Activated CD8-positive, alpha-beta memory T cell treated with anti-CD3 and anti-CD28 coated beads, Interleukin-2, amount 10 ng/mL, durations not matched to agents 7 days and 5 days (primary cell): ENCODE measurements at regions not wholly inside any gene's neighbourhood (a gene's known extent, or its start where the extent isn't known, plus 50 kb on each side); places are given as distances from the start of the nearest gene placed in this dataset.

ENCODE experiments used
- ATAC-seq: fragments of 150-1000 bp; cut with Tn5 transposase; one replicate; pipeline ENCODE4 v1.10.0; 2021; ENCODE audit warnings: moderate library complexity
- CTCF ChIA-PET: fragments of 350-600 bp; sonication (Branson Sonifier 250); formaldehyde crosslinking; loops from one replicate; lab custom pipeline; 2021; ENCODE audit warnings: antibody characterized with exemption; lab: Charles Lee
- DNase-seq: peaks from one replicate; pipeline ENCODE4 v3.0.0-alpha.2; 2020
- H3K27ac Mint-ChIP-seq: one replicate; pipeline ENCODE4 v1.8.0; 2021; ENCODE audit warnings: mild to moderate bottlenecking, mixed read lengths
- H3K27me3 Mint-ChIP-seq: one replicate; pipeline ENCODE4 v1.8.0; 2021; ENCODE audit warnings: mixed read lengths
- H3K36me3 Mint-ChIP-seq: one replicate; pipeline ENCODE4 v1.8.0; 2021; ENCODE audit warnings: mild to moderate bottlenecking, mixed read lengths
- H3K4me1 Mint-ChIP-seq: one replicate; pipeline ENCODE4 v1.8.0; 2021; ENCODE audit warnings: mixed read lengths
- H3K4me3 Mint-ChIP-seq: one replicate; pipeline ENCODE4 v1.8.0; 2021; ENCODE audit warnings: mild to moderate bottlenecking, moderate library complexity, mixed read lengths
- H3K9me3 Mint-ChIP-seq: one replicate; pipeline ENCODE4 v1.8.0; 2022; ENCODE audit warnings: low read depth, mixed read lengths

DNA sequence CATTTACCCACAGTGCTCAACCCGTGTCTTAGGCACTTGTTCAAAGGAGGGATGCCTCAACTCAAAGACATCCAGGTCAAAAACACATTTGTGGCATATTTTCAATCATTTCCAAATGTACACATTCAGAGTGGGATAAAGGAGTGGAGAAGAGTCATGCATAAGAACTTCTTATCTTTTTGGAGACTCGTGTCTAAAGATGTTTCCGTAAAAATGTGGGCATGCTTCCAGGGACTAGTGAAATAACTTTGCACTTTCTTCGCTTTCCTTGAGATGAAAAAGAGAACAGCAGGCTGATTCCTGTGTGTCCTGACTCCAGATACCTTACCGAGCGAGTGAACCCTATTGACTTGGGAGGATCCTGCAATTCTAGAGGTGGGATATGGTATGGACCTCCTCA lies 256.6 kb upstream of the KCNJ16 start:
- CTCF ChIA-PET: no interaction called here
- DNase-seq (no peak), ATAC-seq (no peak)
- Mint-ChIP-seq H3K4me3 (no peak overlapping the region), H3K36me3 (no peaks in the 10 kb centered on the region), H3K4me1 (no peaks in the 10 kb centered on the region), H3K27ac (no peak overlapping the region), H3K9me3 (peaks cover 5% of the 10 kb centered on the region), H3K27me3 (no peaks in the 10 kb centered on the region)

DNA sequence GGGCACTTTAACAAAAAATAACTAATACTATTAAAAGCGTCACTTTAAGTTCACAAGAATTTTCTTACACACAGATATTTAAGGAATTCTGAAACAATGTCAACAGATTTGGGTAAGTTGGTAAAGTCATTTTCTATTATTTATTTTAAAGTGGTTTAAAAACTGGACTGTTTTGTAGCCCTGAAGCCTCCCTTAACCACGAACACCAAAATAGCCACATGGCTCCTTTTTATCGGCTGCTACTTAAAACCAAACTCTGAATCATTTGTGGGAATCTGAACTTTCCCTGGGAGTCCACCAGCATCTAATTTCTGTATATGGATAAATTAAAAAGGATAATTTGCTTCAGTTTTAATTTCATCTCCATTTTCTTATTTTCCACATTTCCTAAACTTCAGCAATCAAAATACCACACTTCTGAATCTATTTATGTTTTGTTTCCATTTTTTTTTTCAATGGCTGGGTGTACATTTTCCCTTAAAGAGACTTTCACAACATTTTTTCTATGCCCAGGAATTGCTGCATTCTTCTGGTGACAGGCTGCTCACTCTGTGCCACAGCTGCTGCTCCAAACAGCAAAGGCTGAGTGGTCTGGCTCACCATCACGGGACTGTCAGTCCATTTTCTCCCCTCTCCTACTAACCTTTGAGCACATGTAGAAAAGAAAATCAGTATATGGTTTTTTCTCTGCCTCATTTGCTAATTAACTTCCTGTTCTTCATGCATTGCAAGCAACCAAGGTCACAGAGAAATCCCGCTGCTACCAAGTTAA lies 255.5 kb upstream of the KCNJ16 start:
- CTCF ChIA-PET: no interaction called here
- Mint-ChIP-seq H3K36me3 (no peaks in the 10 kb centered on the region), H3K9me3 (peaks cover 5% of the 10 kb centered on the region), H3K4me1 (no peaks in the 10 kb centered on the region), H3K27me3 (no peaks in the 10 kb centered on the region), H3K27ac (no peak overlapping the region), H3K4me3 (no peak overlapping the region)
- no peak for ATAC-seq
- no peak for DNase-seq

DNA sequence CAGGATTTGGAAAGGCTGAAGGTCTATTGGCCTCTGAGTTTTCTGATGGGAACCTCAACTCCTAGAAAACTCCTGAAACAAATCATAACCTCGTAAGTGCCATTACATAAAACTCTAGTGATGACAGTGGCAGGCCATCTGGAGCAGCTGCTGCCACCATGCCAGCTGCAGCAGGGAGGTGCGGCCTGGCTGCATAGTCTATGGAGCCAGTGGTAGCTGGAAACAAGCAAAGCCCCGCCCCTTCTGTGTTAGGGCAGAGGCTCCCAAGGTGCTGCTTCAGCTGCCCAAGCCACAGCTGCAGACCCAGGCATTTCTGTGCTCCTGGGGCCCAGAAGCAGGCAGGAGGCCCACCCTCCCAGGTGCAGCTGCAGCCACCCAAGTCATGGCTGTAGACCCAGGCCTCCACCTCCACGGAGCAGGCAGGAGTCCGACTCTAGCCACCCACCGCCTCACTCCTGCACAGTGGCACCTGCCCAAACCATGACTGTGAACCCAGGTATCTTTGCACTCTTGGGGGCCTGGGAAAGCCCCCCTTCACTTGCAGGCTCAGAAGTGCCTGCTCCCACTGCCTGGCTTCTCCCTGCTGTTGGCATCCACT lies 254.1 kb upstream of the KCNJ16 start:
- Mint-ChIP-seq H3K36me3 (no peaks in the 10 kb centered on the region), H3K27ac (no peak overlapping the region), H3K4me3 (no peak overlapping the region), H3K27me3 (no peaks in the 10 kb centered on the region), H3K4me1 (no peaks in the 10 kb centered on the region), H3K9me3 (peaks cover 2% of the 10 kb centered on the region)
- DNase-seq (no peak), ATAC-seq (no peak)
- CTCF ChIA-PET: no interaction called here

- Mint-ChIP-seq H3K27me3 (no peaks in the 10 kb centered on the region), H3K9me3 (peaks cover 2% of the 10 kb centered on the region), H3K4me3 (no peak overlapping the region), H3K36me3 (no peaks in the 10 kb centered on the region), H3K4me1 (no peaks in the 10 kb centered on the region), H3K27ac (no peak overlapping the region)
- DNase-seq (no peak), ATAC-seq (no peak)
- CTCF ChIA-PET: no interaction called here
These were observed 252.6 kb upstream of the KCNJ16 start for GRCh38 chr17:69822314-69822875.

DNA sequence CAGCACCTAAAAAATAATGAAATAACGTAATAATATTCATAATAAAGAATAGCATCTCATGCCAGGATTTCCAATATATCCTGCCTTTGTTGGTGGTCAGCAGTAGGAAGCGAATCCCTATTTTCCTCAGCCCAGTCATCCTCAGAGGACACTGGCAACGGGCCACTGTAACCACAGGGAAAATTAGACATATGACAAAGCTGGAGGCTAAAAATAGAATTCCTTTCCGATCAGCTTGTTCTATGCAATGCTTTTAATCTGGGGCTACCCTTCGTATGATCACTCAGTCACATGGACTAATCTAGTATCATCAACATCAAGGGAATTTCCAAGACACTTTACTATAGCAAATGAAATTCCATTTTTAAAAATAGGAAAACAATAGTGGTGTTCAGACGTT lies 246.9 kb upstream of the KCNJ16 start:
- ATAC-seq: no peak
- no peak overlapping the region for H3K4me3 Mint-ChIP-seq

GRCh38 chr17:69834494-69834893 lies 240.5 kb upstream of the KCNJ16 start:
- H3K4me1 Mint-ChIP-seq: no peaks in the 10 kb centered on the region
- ATAC-seq (no peak), DNase-seq (no peak)
- peaks cover 6% of the 10 kb centered on the region for H3K9me3 Mint-ChIP-seq
- CTCF ChIA-PET: no interaction called here
- H3K27me3 Mint-ChIP-seq: no peaks in the 10 kb centered on the region
- no peak overlapping the region for H3K4me3 Mint-ChIP-seq
- no peak overlapping the region for H3K27ac Mint-ChIP-seq
- H3K36me3 Mint-ChIP-seq: no peaks in the 10 kb centered on the region

More for the DNA sequence above, 246.9 kb upstream of the KCNJ16 start:
- no peak for DNase-seq
- H3K9me3 Mint-ChIP-seq: peaks cover 2% of the 10 kb centered on the region
- H3K27me3 Mint-ChIP-seq: no peaks in the 10 kb centered on the region
- no peak overlapping the region for H3K27ac Mint-ChIP-seq
- no peaks in the 10 kb centered on the region for H3K4me1 Mint-ChIP-seq
- H3K36me3 Mint-ChIP-seq: no peaks in the 10 kb centered on the region
- CTCF ChIA-PET: no interaction called here

- peaks cover 3% of the 10 kb centered on the region for H3K9me3 Mint-ChIP-seq
- CTCF ChIA-PET: no interaction called here
These were observed 223.3 kb upstream of the KCNJ16 start for GRCh38 chr17:69851736-69852135.

GRCh38 chr17:69853541-69854224 lies 221.3 kb upstream of the KCNJ16 start:
- no peak overlapping the region for H3K4me3 Mint-ChIP-seq
- CTCF ChIA-PET: no interaction called here
- peaks cover 1% of the 10 kb centered on the region for H3K36me3 Mint-ChIP-seq
- DNase-seq (no peak), ATAC-seq (no peak)
- peaks cover 4% of the 10 kb centered on the region for H3K9me3 Mint-ChIP-seq
- H3K27ac Mint-ChIP-seq: no peak overlapping the region
- H3K4me1 Mint-ChIP-seq: no peaks in the 10 kb centered on the region
- no peaks in the 10 kb centered on the region for H3K27me3 Mint-ChIP-seq

More at GRCh38 chr17:69851736-69852135, 223.3 kb upstream of the KCNJ16 start:
- no peak for DNase-seq
- Mint-ChIP-seq H3K36me3 (no peaks in the 10 kb centered on the region), H3K27me3 (no peaks in the 10 kb centered on the region), H3K27ac (no peak overlapping the region), H3K4me1 (no peaks in the 10 kb centered on the region), H3K4me3 (no peak overlapping the region)
- no peak for ATAC-seq

DNA sequence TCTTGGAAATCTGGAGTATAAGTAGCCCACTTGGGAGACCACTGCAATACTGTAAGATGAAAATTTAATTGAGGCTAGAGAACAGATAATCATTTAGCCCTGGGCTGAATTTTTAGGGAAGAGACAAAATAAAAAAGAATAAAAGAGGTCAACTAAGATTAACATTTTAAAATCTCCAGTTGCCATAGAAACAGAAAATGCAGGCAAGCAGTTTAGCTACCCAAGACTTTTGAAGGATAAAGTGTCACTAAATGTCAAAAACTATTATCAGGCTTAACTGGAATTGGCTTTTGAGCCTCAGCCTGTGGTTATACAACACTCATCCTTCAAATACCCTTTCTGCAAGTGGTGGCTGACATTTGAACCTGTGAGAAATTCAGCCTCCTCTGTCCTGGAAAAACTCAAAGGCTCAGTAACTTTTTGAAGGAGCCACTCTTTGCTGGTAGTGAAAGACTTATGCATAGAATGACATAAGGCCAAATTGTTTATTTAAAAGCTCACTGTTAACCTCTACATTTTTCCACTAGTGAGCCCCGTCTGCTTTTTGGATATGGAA lies 220.7 kb upstream of the KCNJ16 start:
- Mint-ChIP-seq H3K27me3 (no peaks in the 10 kb centered on the region), H3K4me3 (no peak overlapping the region), H3K27ac (no peak overlapping the region), H3K36me3 (peaks cover 3% of the 10 kb centered on the region), H3K9me3 (peaks cover 5% of the 10 kb centered on the region), H3K4me1 (no peaks in the 10 kb centered on the region)
- no peak for DNase-seq
- CTCF ChIA-PET: no interaction called here
- ATAC-seq: no peak

DNA sequence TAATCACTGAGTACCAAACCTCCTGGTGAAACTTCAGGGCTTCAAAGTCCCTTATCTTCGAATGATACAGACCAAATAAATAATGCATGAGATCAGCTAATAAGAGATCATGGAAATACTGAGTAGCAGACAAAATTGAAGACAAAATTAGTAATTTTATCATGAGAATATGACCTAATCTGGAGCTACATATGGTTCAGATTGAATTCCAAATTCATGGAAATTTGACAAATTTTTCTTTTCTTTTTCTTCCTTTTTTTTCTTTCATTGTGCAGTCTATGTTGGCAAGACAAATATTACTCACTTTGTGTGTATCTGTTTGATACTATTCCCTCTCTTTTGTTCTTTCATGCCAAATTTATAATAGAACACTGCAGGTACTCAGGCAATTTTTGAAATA lies 218.1 kb upstream of the KCNJ16 start:
- Mint-ChIP-seq H3K9me3 (peaks cover 5% of the 10 kb centered on the region), H3K36me3 (peaks cover 3% of the 10 kb centered on the region), H3K4me1 (no peaks in the 10 kb centered on the region), H3K27ac (no peak overlapping the region), H3K27me3 (no peaks in the 10 kb centered on the region), H3K4me3 (no peak overlapping the region)
- ATAC-seq (no peak), DNase-seq (no peak)
- CTCF ChIA-PET: interaction anchor here (0.8 kb wide), 1 partner anchor 11 kb away, joined by 3 read pairs; no protein-coding TSS in a partner anchor

DNA sequence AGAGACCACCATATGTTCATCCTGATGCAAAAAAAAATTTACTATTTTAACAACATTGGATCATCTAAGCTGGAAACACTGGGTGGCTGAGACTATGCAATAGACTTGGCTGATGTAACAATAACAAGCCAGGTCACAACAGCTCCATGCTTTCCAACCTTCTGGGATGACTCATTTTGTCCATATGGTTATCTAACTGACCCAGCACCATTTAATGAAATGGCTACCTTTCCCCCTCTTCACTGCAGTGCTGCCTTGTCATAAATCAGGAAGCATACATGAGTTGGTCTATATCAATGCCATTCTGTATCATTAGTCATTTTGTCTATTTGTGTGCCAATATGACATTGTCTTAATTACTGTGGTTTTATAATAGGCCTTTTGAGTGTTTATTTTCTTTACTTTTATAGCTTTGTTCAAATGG lies 217.6 kb upstream of the KCNJ16 start:
- Mint-ChIP-seq H3K4me3 (no peak overlapping the region), H3K36me3 (peaks cover 3% of the 10 kb centered on the region), H3K27me3 (no peaks in the 10 kb centered on the region), H3K27ac (no peak overlapping the region), H3K9me3 (peaks cover 5% of the 10 kb centered on the region), H3K4me1 (no peaks in the 10 kb centered on the region)
- no peak for DNase-seq
- CTCF ChIA-PET: interaction anchor here (0.8 kb wide), 1 partner anchor 12 kb away, joined by 3 read pairs; no protein-coding TSS in a partner anchor
- no peak for ATAC-seq

- peaks cover 3% of the 10 kb centered on the region for H3K36me3 Mint-ChIP-seq
- DNase-seq: no peak
- H3K27ac Mint-ChIP-seq: no peak overlapping the region
- no peak for ATAC-seq
- H3K27me3 Mint-ChIP-seq: no peaks in the 10 kb centered on the region
- CTCF ChIA-PET: no interaction called here
- H3K9me3 Mint-ChIP-seq: peaks cover 5% of the 10 kb centered on the region
- no peak overlapping the region for H3K4me3 Mint-ChIP-seq
- H3K4me1 Mint-ChIP-seq: no peaks in the 10 kb centered on the region
These were observed 216.6 kb upstream of the KCNJ16 start for GRCh38 chr17:69858460-69858859.

DNA sequence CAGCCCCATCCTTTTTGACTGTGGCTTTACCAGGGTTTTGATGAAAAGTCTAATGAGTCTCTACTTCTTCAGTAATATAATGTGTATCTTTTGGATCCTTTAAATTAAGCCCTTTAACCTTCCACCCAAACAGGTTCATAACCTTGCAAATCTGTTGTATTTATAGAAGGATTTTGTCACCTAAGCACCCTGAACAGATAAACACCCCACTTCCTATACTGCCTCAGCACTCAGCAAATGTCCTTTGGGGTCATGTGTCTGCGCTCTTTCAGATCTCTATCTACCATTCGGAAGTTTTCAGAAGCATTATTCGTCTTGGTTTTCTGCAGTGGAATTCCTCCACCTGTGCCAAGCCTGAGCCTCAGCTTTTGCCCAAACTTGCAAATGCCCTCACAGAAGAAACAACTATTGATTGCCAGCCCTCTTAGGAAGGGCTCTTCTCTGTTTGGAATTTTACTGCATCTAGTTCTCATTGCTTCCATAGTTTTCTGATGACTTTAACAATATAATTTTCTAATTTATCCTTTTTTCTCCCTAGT lies 214.8 kb upstream of the KCNJ16 start:
- DNase-seq (no peak), ATAC-seq (no peak)
- Mint-ChIP-seq H3K9me3 (peaks cover 5% of the 10 kb centered on the region), H3K36me3 (peaks cover 3% of the 10 kb centered on the region), H3K27ac (no peak overlapping the region), H3K27me3 (no peaks in the 10 kb centered on the region), H3K4me3 (no peak overlapping the region), H3K4me1 (no peaks in the 10 kb centered on the region)
- CTCF ChIA-PET: no interaction called here
